IMR-90 (cell line): ENCODE measurements at regions not wholly inside any gene's neighbourhood (a gene's known extent, or its start where the extent isn't known, plus 50 kb on each side); places are given as distances from the start of the nearest gene placed in this dataset.

Source experiments
- ATAC-seq: fragments of 200-7000 bp; cut with Tn5 transposase; 2 replicates; pipeline ENCODE4 v1.9.1; 2020; ENCODE audit warnings: low read depth, mild to moderate bottlenecking, moderate library complexity
- BruUV-seq: library from RNA; stranded (reverse); fragments of 400-500 nt; replicated peaks from 2 replicates; lab custom pipeline; 2021; lab: Mats Ljungman, UMichigan
- CTCF ChIA-PET: fragments of 300-600 bp; formaldehyde crosslinking; extraction: SDS; loops from one replicate; lab custom pipeline; 2021; ENCODE audit warnings: antibody characterized with exemption; lab: Yijun Ruan, JAX
- POLR2A ChIA-PET: fragments of 300-600 bp; sonication (Branson Sonifier 250); formaldehyde crosslinking; loops from one replicate; lab custom pipeline; 2022; ENCODE audit warnings: antibody characterized with exemption; ENCODE audit not compliant: unreplicated experiment; lab: Charles Lee
- DNase-seq: peaks from one replicate; pipeline ENCODE4 v3.0.0; 2013
- H2AFZ ChIP-seq: replicated peaks from 2 replicates; pipeline ENCODE3; 2013; ENCODE audit warnings: low read length, mild to moderate bottlenecking; ENCODE audit not compliant: poor library complexity
- H2AK5ac ChIP-seq: 2 replicates; pipeline ENCODE4 v1.6.1; 2013; ENCODE audit warnings: low read depth, low read length, inconsistent platforms
- H2AK9ac ChIP-seq: replicated peaks from 2 replicates; pipeline ENCODE3; 2013; ENCODE audit warnings: mild to moderate bottlenecking, low read depth, low read length, moderate library complexity; ENCODE audit not compliant: poor library complexity
- H2BK120ac ChIP-seq: 2 replicates; pipeline ENCODE4 v1.6.1; 2013; ENCODE audit warnings: low read depth, low read length, inconsistent platforms
- H2BK15ac ChIP-seq: 3 replicates; pipeline ENCODE4 v1.6.1; 2013; ENCODE audit warnings: low read depth, low read length, inconsistent platforms
- H2BK20ac ChIP-seq: 2 replicates; pipeline ENCODE4 v1.6.1; 2013; ENCODE audit warnings: low read depth, mild to moderate bottlenecking, inconsistent platforms, low read length, moderate library complexity
- H2BK5ac ChIP-seq: 2 replicates; pipeline ENCODE4 v1.6.1; 2013; ENCODE audit warnings: mild to moderate bottlenecking, low read depth, low read length, inconsistent platforms; ENCODE audit not compliant: poor library complexity, severe bottlenecking
- H3K14ac ChIP-seq: replicated peaks from 2 replicates; pipeline ENCODE4 v1.6.1; 2013; ENCODE audit warnings: low read depth, low read length, inconsistent platforms
- H3K18ac ChIP-seq: 2 replicates; pipeline ENCODE4 v1.6.1; 2013; ENCODE audit warnings: low read depth, low read length, control low read depth
- H3K23ac ChIP-seq: 2 replicates; pipeline ENCODE4 v1.6.1; 2013; ENCODE audit warnings: low read depth, low read length, inconsistent platforms
- H3K27ac ChIP-seq: 2 replicates; pipeline ENCODE4 v1.5.1; 2013; ENCODE audit warnings: mild to moderate bottlenecking, control low read depth, low read length; ENCODE audit not compliant: insufficient read depth
- H3K27me3 ChIP-seq: 2 replicates; pipeline ENCODE4 v1.6.1; 2013; ENCODE audit warnings: low read length; ENCODE audit not compliant: control insufficient read depth, insufficient read depth
- H3K36me3 ChIP-seq: 2 replicates; pipeline ENCODE4 v1.6.1; 2013; ENCODE audit warnings: low read length, mixed read lengths; ENCODE audit not compliant: control insufficient read depth, insufficient read depth
- H3K4ac ChIP-seq: 2 replicates; pipeline ENCODE4 v1.6.1; 2013; ENCODE audit warnings: low read depth, low read length, inconsistent platforms
- H3K4me1 ChIP-seq: 2 replicates; pipeline ENCODE4 v1.6.1; 2013; ENCODE audit warnings: low read length, mixed read lengths; ENCODE audit not compliant: control insufficient read depth, insufficient read depth
- H3K4me2 ChIP-seq: 2 replicates; pipeline ENCODE4 v1.6.1; 2013; ENCODE audit warnings: low read depth, mild to moderate bottlenecking, control low read depth, low read length, moderate library complexity
- H3K4me3 ChIP-seq: 2 replicates; pipeline ENCODE4 v1.5.1; 2013; ENCODE audit warnings: low read depth, mild to moderate bottlenecking, control low read depth, low read length, moderate library complexity; ENCODE audit not compliant: insufficient read depth
- H3K56ac ChIP-seq: 2 replicates; pipeline ENCODE4 v1.6.1; 2013; ENCODE audit warnings: low read length, inconsistent platforms; ENCODE audit not compliant: insufficient read depth; ENCODE audit errors: extremely low read depth
- H3K79me1 ChIP-seq, 2 experiments: 2 replicates each; pipeline ENCODE4 v1.6.1; 2013; ENCODE audit warnings: low read length in 2 of 2, inconsistent platforms in 1 of 2, low read depth in 1 of 2
- H3K9ac ChIP-seq: 2 replicates; pipeline ENCODE4 v1.6.1; 2013; ENCODE audit warnings: low read depth, low read length, control low read depth
- H3K9me1 ChIP-seq: 2 replicates; pipeline ENCODE4 v1.6.1; 2013; ENCODE audit warnings: low read length, inconsistent platforms; ENCODE audit not compliant: insufficient read depth
- H3K9me3 ChIP-seq: 2 replicates; pipeline ENCODE4 v1.6.1; 2013; ENCODE audit warnings: low read length; ENCODE audit not compliant: control insufficient read depth, insufficient read depth
- H4K20me1 ChIP-seq: 2 replicates; pipeline ENCODE4 v1.6.1; 2013; ENCODE audit warnings: low read length, inconsistent platforms; ENCODE audit not compliant: insufficient read depth
- H4K5ac ChIP-seq: 2 replicates; pipeline ENCODE4 v1.6.1; 2013; ENCODE audit warnings: mild to moderate bottlenecking, low read depth, low read length, control low read depth
- H4K8ac ChIP-seq, 2 experiments: 2 replicates each; pipeline ENCODE4 v1.6.1; 2013; ENCODE audit warnings: low read depth in 2 of 2, low read length in 2 of 2, control low read depth in 1 of 2, inconsistent platforms in 1 of 2
- H4K91ac ChIP-seq: 2 replicates; pipeline ENCODE4 v1.6.1; 2013; ENCODE audit warnings: low read depth, low read length, inconsistent platforms; ENCODE audit not compliant: insufficient read depth
- CEBPB ChIP-seq: IDR thresholded peaks from 2 replicates; pipeline ENCODE4 v1.6.1; 2012; ENCODE audit warnings: low read depth, low read length, improper control_type of control experiment
- CHD1 ChIP-seq: IDR thresholded peaks from 2 replicates; pipeline ENCODE4 v1.6.1; 2012; ENCODE audit warnings: low read depth, low read length, improper control_type of control experiment
- FOS ChIP-seq: fragments of 150-350 bp; IDR thresholded peaks from 2 replicates; pipeline ENCODE4 v1.6.1; 2016; ENCODE audit warnings: low read depth, low read length
- MAFK ChIP-seq: IDR thresholded peaks from 2 replicates; pipeline ENCODE4 v1.6.1; 2012; ENCODE audit warnings: low read depth, low read length, improper control_type of control experiment
- MAZ ChIP-seq: IDR thresholded peaks from 2 replicates; pipeline ENCODE4 v1.6.1; 2012; ENCODE audit warnings: low read depth, mild to moderate bottlenecking, low read length, improper control_type of control experiment, moderate library complexity, borderline replicate concordance
- MXI1 ChIP-seq: IDR thresholded peaks from 2 replicates; pipeline ENCODE4 v1.6.1; 2012; ENCODE audit warnings: low read depth, mild to moderate bottlenecking, low read length, moderate library complexity, borderline replicate concordance
- RCOR1 ChIP-seq: IDR thresholded peaks from 2 replicates; pipeline ENCODE4 v1.6.1; 2012; ENCODE audit warnings: mild to moderate bottlenecking, low read length, improper control_type of control experiment; ENCODE audit not compliant: insufficient replicate concordance
- RFX5 ChIP-seq: IDR thresholded peaks from 2 replicates; pipeline ENCODE4 v1.8.0; 2012; ENCODE audit warnings: low read depth, mild to moderate bottlenecking, low read length, moderate library complexity
- SMC3 ChIP-seq: fragments of 150-350 bp; IDR thresholded peaks from 2 replicates; pipeline ENCODE4 v1.6.1; 2016; ENCODE audit warnings: low read depth, mild to moderate bottlenecking, antibody characterized with exemption, low read length, moderate library complexity
- WGBS, 2 experiments: methylation state at CpG; one replicate each; pipeline versions ENCODE4 v1.1.5 to v1.1.7; 2013; ENCODE audit warnings: missing lambda C conversion rate in 2 of 2; ENCODE audit not compliant: insufficient read length in 1 of 2; ENCODE audit errors: extremely low coverage in 2 of 2; 5-methylcytosine and 5-hydroxymethylcytosine counted together
- dilution Hi-C: fragments of 300-500 bp; cut with HindIII; formaldehyde crosslinking; loops from one replicate; pipeline ENCODE4 v1.14.3; 2018; ENCODE audit warnings: low sequenced_read_pairs; ENCODE audit not compliant: unreplicated experiment
- in situ Hi-C: fragments of 300-500 bp; cut with MboI; formaldehyde crosslinking; loops from 3 replicates; pipeline ENCODE4 v1.14.3; 2019; ENCODE audit warnings: low sequenced_read_pairs, inconsistent platforms, mixed read lengths
- intact Hi-C: fragments of 100-400 bp; cut with micrococcal nuclease; formaldehyde crosslinking; loops from 2 replicates; pipeline ENCODE4 v1.10.0; 2022
- TF ChIP-seq, protein P1 (sequence below): fragments of 150-350 bp; IDR thresholded peaks from 2 replicates; pipeline ENCODE4 v1.6.1; 2016; ENCODE audit warnings: low read depth, mild to moderate bottlenecking, low read length, moderate library complexity, borderline replicate concordance
- TF ChIP-seq, protein P2 (sequence below): fragments of 150-350 bp; IDR thresholded peaks from 2 replicates; pipeline ENCODE4 v1.6.1; 2017; ENCODE audit warnings: mild to moderate bottlenecking, antibody characterized with exemption, low read length, low read depth

DNA sequence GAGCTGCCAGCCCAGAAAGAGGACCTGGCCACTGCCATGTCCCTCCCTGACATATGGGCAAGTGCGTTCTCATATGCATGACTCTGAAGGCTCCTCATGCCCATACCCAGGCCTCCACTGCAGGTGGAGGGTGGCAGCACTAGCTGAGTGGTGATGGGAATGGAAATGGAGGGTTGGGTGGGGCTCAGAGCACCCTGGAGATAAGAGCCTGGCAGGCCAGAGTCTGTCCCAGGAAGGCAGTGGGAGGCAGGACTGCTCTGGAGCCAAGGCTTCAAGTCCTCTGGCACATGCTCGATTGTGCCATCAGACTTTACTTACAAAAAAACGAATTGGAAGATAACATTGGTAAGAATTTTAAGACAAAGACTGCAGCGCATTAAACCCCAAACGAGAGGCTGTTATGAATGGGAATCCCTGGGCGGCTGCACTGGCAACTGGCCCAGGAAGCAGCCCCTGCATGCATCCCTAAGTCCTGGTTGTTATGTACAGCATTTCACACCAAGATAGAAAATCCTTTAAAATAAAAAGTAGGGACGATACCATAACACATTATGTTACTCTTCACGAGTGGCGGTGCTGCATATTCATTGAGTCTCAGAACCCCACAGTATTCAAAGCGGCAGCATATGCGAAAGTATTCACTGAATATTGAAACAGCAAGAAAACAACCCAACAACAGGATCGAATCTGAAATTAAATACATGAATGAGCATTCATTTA is 81.7 kb upstream of the FAM98A start:
- H3K4me1 ChIP-seq, result no peaks in the 10 kb centered on the region
- H4K5ac ChIP-seq, result no peak overlapping the region
- H3K27ac ChIP-seq, result no peak overlapping the region
- no peak overlapping the region for H3K18ac ChIP-seq
- H3K36me3 ChIP-seq, result no peaks in the 10 kb centered on the region
- ATAC-seq (no peak), DNase-seq (no peak)
- in situ Hi-C loops (no loop called here), intact Hi-C loops (loop anchor here (1.0 kb wide), 1 partner anchor 415 kb away; no protein-coding TSS in a partner anchor), dilution Hi-C loops (no loop called here)
- no peak overlapping the region for H2AFZ ChIP-seq
- no peak overlapping the region for H2AK9ac ChIP-seq
- H3K9ac ChIP-seq, result no peak overlapping the region
- no peaks in the 10 kb centered on the region for H3K27me3 ChIP-seq
- no peak overlapping the region for H2BK5ac ChIP-seq
- WGBS, 2 experiments, result no CpG with 5 or more reads among the region's 12 CpGs
- no peak overlapping the region for H4K91ac ChIP-seq
- no peaks in the 10 kb centered on the region for H3K9me3 ChIP-seq
- H4K8ac ChIP-seq, result no peak overlapping the region
- H2BK120ac ChIP-seq, result no peak overlapping the region
- no peak overlapping the region for H2BK20ac ChIP-seq
- H3K4me2 ChIP-seq, result no peak overlapping the region
- ChIA-PET CTCF (interaction anchor here (1.2 kb wide), 1 partner anchor 16 kb away, joined by 3 read pairs; no protein-coding TSS in a partner anchor), POLR2A (no interaction called here)
- no peak overlapping the region for H3K4ac ChIP-seq
- H4K20me1 ChIP-seq, result no peaks in the 10 kb centered on the region
- H3K14ac ChIP-seq, result no peak overlapping the region
- no peaks in the 10 kb centered on the region for H3K79me1 ChIP-seq
- no peak overlapping the region for H3K56ac ChIP-seq
- H3K9me1 ChIP-seq, result no peaks in the 10 kb centered on the region
- no TSS peak for BruUV-seq
- H2BK15ac ChIP-seq, result no peak overlapping the region
- no peak overlapping the region for H3K4me3 ChIP-seq
- TF ChIP-seq FOS (no peak), RCOR1 (no peak), CHD1 (no peak), MAFK (no peak), MAZ (no peak), RFX5 (no peak), CEBPB (no peak), SMC3 (no peak), MXI1 (no peak)
- TF ChIP-seq, protein P1, sequence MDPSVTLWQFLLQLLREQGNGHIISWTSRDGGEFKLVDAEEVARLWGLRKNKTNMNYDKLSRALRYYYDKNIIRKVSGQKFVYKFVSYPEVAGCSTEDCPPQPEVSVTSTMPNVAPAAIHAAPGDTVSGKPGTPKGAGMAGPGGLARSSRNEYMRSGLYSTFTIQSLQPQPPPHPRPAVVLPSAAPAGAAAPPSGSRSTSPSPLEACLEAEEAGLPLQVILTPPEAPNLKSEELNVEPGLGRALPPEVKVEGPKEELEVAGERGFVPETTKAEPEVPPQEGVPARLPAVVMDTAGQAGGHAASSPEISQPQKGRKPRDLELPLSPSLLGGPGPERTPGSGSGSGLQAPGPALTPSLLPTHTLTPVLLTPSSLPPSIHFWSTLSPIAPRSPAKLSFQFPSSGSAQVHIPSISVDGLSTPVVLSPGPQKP, result no peak
- TF ChIP-seq, protein P2, sequence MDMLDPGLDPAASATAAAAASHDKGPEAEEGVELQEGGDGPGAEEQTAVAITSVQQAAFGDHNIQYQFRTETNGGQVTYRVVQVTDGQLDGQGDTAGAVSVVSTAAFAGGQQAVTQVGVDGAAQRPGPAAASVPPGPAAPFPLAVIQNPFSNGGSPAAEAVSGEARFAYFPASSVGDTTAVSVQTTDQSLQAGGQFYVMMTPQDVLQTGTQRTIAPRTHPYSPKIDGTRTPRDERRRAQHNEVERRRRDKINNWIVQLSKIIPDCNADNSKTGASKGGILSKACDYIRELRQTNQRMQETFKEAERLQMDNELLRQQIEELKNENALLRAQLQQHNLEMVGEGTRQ, result no peak
- no peak overlapping the region for H3K23ac ChIP-seq
- H2AK5ac ChIP-seq, result no peak overlapping the region
